H1 (cell line): ENCODE measurements at regions not wholly inside any gene's neighbourhood (a gene's known extent, or its start where the extent isn't known, plus 50 kb on each side); places are given as distances from the start of the nearest gene placed in this dataset.

Source experiments
- CTCF ChIA-PET: fragments of 300-600 bp; sonication (Branson Sonifier 250); formaldehyde crosslinking; loops from one replicate; lab custom pipeline; 2021; ENCODE audit not compliant: partially characterized antibody; lab: Charles Lee
- POLR2A ChIA-PET: fragments of 300-600 bp; sonication (Branson Sonifier 250); formaldehyde crosslinking; loops from one replicate; lab custom pipeline; 2021; ENCODE audit warnings: inconsistent platforms; ENCODE audit not compliant: partially characterized antibody; lab: Charles Lee
- DNase-seq, 2 experiments: peaks; one replicate each; pipeline versions ENCODE4 v3.0.0 to v3.0.0-alpha.2; 2010 to 2022; ENCODE audit warnings: low spot score in 2 of 2, low read depth in 1 of 2, mixed read lengths in 1 of 2
- FAIRE-seq: peaks from 2 replicates; lab custom pipeline; 2011; peaks lifted over from hg19 to GRCh38; lab: Jason Lieb, UNC
- H2AFZ ChIP-seq: 2 replicates; pipeline ENCODE4 v1.8.1; 2012; ENCODE audit warnings: low read length, inconsistent platforms
- H2AK5ac ChIP-seq: 2 replicates; pipeline ENCODE4 v1.6.1; 2013; ENCODE audit warnings: low read depth, low read length
- H2BK120ac ChIP-seq: replicated peaks from 2 replicates; pipeline ENCODE3; 2013; ENCODE audit warnings: low read depth, low read length, inconsistent platforms
- H2BK12ac ChIP-seq: 2 replicates; pipeline ENCODE4 v1.6.1; 2013; ENCODE audit warnings: low read depth, low read length
- H2BK15ac ChIP-seq: 2 replicates; pipeline ENCODE4 v1.6.1; 2013; ENCODE audit warnings: low read length
- H2BK20ac ChIP-seq: 2 replicates; pipeline ENCODE4 v1.6.1; 2013; ENCODE audit warnings: low read length
- H2BK5ac ChIP-seq: 2 replicates; pipeline ENCODE4 v1.6.1; 2013; ENCODE audit warnings: low read depth, low read length
- H3K14ac ChIP-seq: 2 replicates; pipeline ENCODE4 v1.6.1; 2013; ENCODE audit warnings: inconsistent platforms; ENCODE audit not compliant: insufficient read length
- H3K18ac ChIP-seq: 2 replicates; pipeline ENCODE4 v1.6.1; 2013; ENCODE audit warnings: low read length; ENCODE audit errors: extremely low read depth
- H3K23ac ChIP-seq: 2 replicates; pipeline ENCODE4 v1.6.1; 2013; ENCODE audit warnings: inconsistent platforms; ENCODE audit not compliant: insufficient read length
- H3K23me2 ChIP-seq: 2 replicates; pipeline ENCODE4 v1.6.1; 2013; ENCODE audit warnings: low read depth, low read length
- H3K27ac ChIP-seq: 2 replicates; pipeline ENCODE4 v1.6.1; 2011; ENCODE audit warnings: low read depth, low read length, inconsistent platforms
- H3K27me3 ChIP-seq, 4 experiments: replicated peaks in 1 of 4; 1 replicate in 1 of 4; 2 replicates in 3 of 4; pipeline versions ENCODE4 v1.6.1 to v1.8.1; 2011 to 2013; ENCODE audit warnings: low read length in 3 of 4, mild to moderate bottlenecking in 3 of 4, inconsistent platforms in 2 of 4, mixed read lengths in 2 of 4, moderate library complexity in 1 of 4; ENCODE audit not compliant: control insufficient read depth in 3 of 4, insufficient read depth in 3 of 4; ENCODE audit errors: extremely low read depth in 1 of 4
- H3K36me3 ChIP-seq, 4 experiments: 2 replicates each; pipeline versions ENCODE4 v1.6.1 to v1.8.1; 2011 to 2013; ENCODE audit warnings: mild to moderate bottlenecking in 4 of 4, low read length in 3 of 4, moderate library complexity in 2 of 4, control low read depth in 1 of 4, inconsistent platforms in 1 of 4; ENCODE audit not compliant: insufficient read depth in 4 of 4, control insufficient read depth in 2 of 4
- H3K4ac ChIP-seq: replicated peaks from 2 replicates; pipeline ENCODE3; 2013; ENCODE audit warnings: low read length, low read depth, mixed read lengths, inconsistent platforms; ENCODE audit not compliant: insufficient read length
- H3K4me1 ChIP-seq, 4 experiments: replicated peaks in 1 of 4; 1 replicate in 1 of 4; 2 replicates in 3 of 4; pipeline versions ENCODE4 v1.6.1 to v1.8.1; 2011 to 2013; ENCODE audit warnings: low read length in 3 of 4, inconsistent platforms in 2 of 4, mixed read lengths in 1 of 4; ENCODE audit not compliant: insufficient read depth in 4 of 4, control insufficient read depth in 3 of 4
- H3K4me2 ChIP-seq, 2 experiments: 2 replicates each; pipeline versions ENCODE4 v1.6.1 to v1.8.1; 2011 to 2013; ENCODE audit warnings: low read depth in 2 of 2, low read length in 2 of 2, control low read depth in 1 of 2, inconsistent platforms in 1 of 2, mild to moderate bottlenecking in 1 of 2; ENCODE audit not compliant: insufficient read depth in 1 of 2
- H3K4me3 ChIP-seq, 4 experiments: fragments of 200-600, 300-600 bp in 1 of 4; sonication (generic), shearing (Covaris generic), sonication (Bioruptor Twin) in 1 of 4; 2 replicates each; pipeline versions ENCODE4 v1.5.1 to v1.8.1; 2011 to 2016; ENCODE audit warnings: low read length in 4 of 4, low read depth in 3 of 4, control low read depth in 2 of 4, inconsistent platforms in 2 of 4, mild to moderate bottlenecking in 2 of 4, mixed read lengths in 1 of 4, moderate library complexity in 1 of 4; ENCODE audit not compliant: insufficient read depth in 2 of 4; ENCODE audit errors: extremely low read depth in 1 of 4
- H3K56ac ChIP-seq: replicated peaks from 2 replicates; pipeline ENCODE3; 2013; ENCODE audit warnings: low read depth, mild to moderate bottlenecking, mixed read lengths, low read length, inconsistent platforms; ENCODE audit not compliant: insufficient read length
- H3K79me1 ChIP-seq: 2 replicates; pipeline ENCODE4 v1.6.1; 2013; ENCODE audit warnings: low read depth, low read length, control low read depth
- H3K79me2 ChIP-seq, 2 experiments: 2 replicates each; pipeline versions ENCODE4 v1.6.1 to v1.8.1; 2012 to 2013; ENCODE audit warnings: low read length in 2 of 2, mild to moderate bottlenecking in 2 of 2, inconsistent platforms in 1 of 2; ENCODE audit not compliant: insufficient read depth in 2 of 2, control insufficient read depth in 1 of 2
- H3K9ac ChIP-seq, 4 experiments: replicated peaks in 1 of 4; 1 replicate in 1 of 4; 2 replicates in 3 of 4; pipeline versions ENCODE4 v1.6.1 to v1.8.1; 2011 to 2013; ENCODE audit warnings: low read depth in 3 of 4, low read length in 3 of 4, control low read depth in 2 of 4, mild to moderate bottlenecking in 2 of 4, moderate library complexity in 2 of 4, inconsistent platforms in 1 of 4; ENCODE audit errors: extremely low read depth in 1 of 4
- H3K9me3 ChIP-seq, 2 experiments: 2 replicates each; pipeline versions ENCODE4 v1.6.1 to v1.8.1; 2012 to 2013; ENCODE audit warnings: mild to moderate bottlenecking in 2 of 2, moderate library complexity in 2 of 2, control low read depth in 1 of 2, inconsistent platforms in 1 of 2, low read depth in 1 of 2, low read length in 1 of 2, mixed read lengths in 1 of 2; ENCODE audit not compliant: insufficient read depth in 2 of 2
- H4K20me1 ChIP-seq, 2 experiments: replicated peaks in 1 of 2; 2 replicates each; pipeline versions ENCODE3 to v1.8.1; 2011 to 2013; ENCODE audit warnings: inconsistent platforms in 2 of 2, low read length in 2 of 2, mild to moderate bottlenecking in 1 of 2; ENCODE audit not compliant: insufficient read depth in 2 of 2, control insufficient read depth in 1 of 2
- H4K5ac ChIP-seq: 2 replicates; pipeline ENCODE4 v1.6.1; 2013; ENCODE audit warnings: low read length, low read depth, mixed read lengths, inconsistent platforms; ENCODE audit not compliant: insufficient read length
- H4K8ac ChIP-seq: 2 replicates; pipeline ENCODE4 v1.8.0; 2013; ENCODE audit warnings: mild to moderate bottlenecking, moderate library complexity, low read length, inconsistent platforms; ENCODE audit not compliant: insufficient read depth; ENCODE audit errors: extremely low read depth
- H4K91ac ChIP-seq: replicated peaks from 2 replicates; pipeline ENCODE3; 2013; ENCODE audit warnings: low read length, mixed read lengths, inconsistent platforms; ENCODE audit not compliant: insufficient read length
- CTBP2 ChIP-seq: IDR thresholded peaks from 2 replicates; pipeline ENCODE4 v1.7.0; 2011; ENCODE audit warnings: borderline replicate concordance, mild to moderate bottlenecking, moderate library complexity, mixed read lengths, low read length; ENCODE audit not compliant: insufficient read depth, insufficient read length
- HDAC2 ChIP-seq, 2 experiments: fragments of 300-600 bp in 1 of 2; sonication (generic) in 1 of 2; IDR thresholded peaks; 2 replicates each; pipeline ENCODE4 v1.6.1; 2011 to 2012; ENCODE audit warnings: low read depth in 2 of 2, low read length in 2 of 2, mild to moderate bottlenecking in 2 of 2, moderate library complexity in 2 of 2, borderline replicate concordance in 1 of 2, inconsistent platforms in 1 of 2
- SUZ12 ChIP-seq: fragments of 200-600 bp; sonication (generic); IDR thresholded peaks from 2 replicates; pipeline ENCODE4 v1.6.1; 2012; ENCODE audit warnings: mild to moderate bottlenecking, inconsistent platforms, low read length, moderate library complexity, mixed read lengths
- WGBS, 2 experiments: shearing (Covaris generic) in 1 of 2; methylation state at CpG; one replicate each; pipeline versions ENCODE4 v1.1.6 to v1.1.7; 2013 to 2015; ENCODE audit warnings: low lambda C conversion rate in 2 of 2, mixed read lengths in 2 of 2, inconsistent platforms in 1 of 2, low coverage in 1 of 2, missing lambda C conversion rate in 1 of 2; ENCODE audit not compliant: insufficient replicate concordance in 2 of 2, insufficient coverage in 1 of 2, insufficient read length in 1 of 2; ENCODE audit errors: extremely low coverage in 1 of 2, missing lambda C conversion rate in 1 of 2; 5-methylcytosine and 5-hydroxymethylcytosine counted together

GRCh38 chr3:43966126-43966525, 275.4 kb downstream of the ABHD5 start:
- H3K4ac ChIP-seq: no peak overlapping the region
- H2AK5ac ChIP-seq: no peak overlapping the region
- CTCF ChIA-PET: interaction anchor here (1.4 kb wide), 1 partner anchor 10 kb away, joined by 4 read pairs; no protein-coding TSS in a partner anchor
- no peaks in the 10 kb centered on the region for H3K27me3 ChIP-seq
- no peak for TF ChIP-seq SUZ12
- TF ChIP-seq HDAC2 (IDR thresholded peaks at IDR 0.05; ENCODE audit: borderline replicate concordance in 1 of 2, low read depth in 2 of 2, low read length in 2 of 2): no peak
- no peak for TF ChIP-seq CTBP2
- H3K79me2 ChIP-seq: no peaks in the 10 kb centered on the region
- H3K14ac ChIP-seq: no peak overlapping the region
- H3K4me3 ChIP-seq: no peak overlapping the region
- no peak overlapping the region for H2BK15ac ChIP-seq
- 83% methylated on average over 6 of the region's 6 CpGs; no CpG with 5 or more reads in 1 of the 2 experiments for WGBS, 2 experiments
- H3K4me2 ChIP-seq: no peak overlapping the region
- H3K18ac ChIP-seq: no peak overlapping the region
- POLR2A ChIA-PET: no interaction called here
- no peaks in the 10 kb centered on the region for H3K36me3 ChIP-seq
- H2BK12ac ChIP-seq: no peak overlapping the region
- no peak overlapping the region for H3K23ac ChIP-seq
- H4K20me1 ChIP-seq: no peaks in the 10 kb centered on the region
- H3K56ac ChIP-seq: no peak overlapping the region
- no peak overlapping the region for H3K27ac ChIP-seq
- H3K23me2 ChIP-seq: no peaks in the 10 kb centered on the region; the same call in 1 of the 2 replicates
- H4K8ac ChIP-seq: no peak overlapping the region
- H3K9me3 ChIP-seq: no peaks in the 10 kb centered on the region
- no peak for DNase-seq
- H2BK120ac ChIP-seq: no peak overlapping the region
- H2BK20ac ChIP-seq: no peak overlapping the region
- no peaks in the 10 kb centered on the region for H3K79me1 ChIP-seq
- H2AFZ ChIP-seq: no peak overlapping the region
- H4K91ac ChIP-seq: peak overlapping the region; percentile 22
- H3K4me1 ChIP-seq: peaks cover 8 to 26% (median 22%) of the 10 kb centered on the region in 4 experiments; a peak in 5 of 7 replicates
- no peak overlapping the region for H2BK5ac ChIP-seq
- FAIRE-seq: no peak
- no peak overlapping the region for H3K9ac ChIP-seq
- H4K5ac ChIP-seq: no peak overlapping the region
